ENCODE measurements at regions not wholly inside any gene's neighbourhood (a gene's known extent, or its start where the extent isn't known, plus 50 kb on each side); places are given as distances from the start of the nearest gene placed in this dataset.

- Histone ChIP-seq H3K27me3 (ENCODE audit: insufficient read depth, low read length) (no peaks in the 10 kb centered on the region), H3K27ac (ENCODE audit: low read depth, low read length) (peak overlapping the region; percentile 61), H3K4me1 (ENCODE audit: insufficient read depth, low read length) (peaks cover 29% of the 10 kb centered on the region), H3K79me2 (ENCODE audit: insufficient read depth, low read length) (no peaks in the 10 kb centered on the region), H3K36me3 (ENCODE audit: insufficient read depth, low read length) (no peaks in the 10 kb centered on the region), H3K4me2 (ENCODE audit: insufficient read depth, low read length) (peak overlapping the region; percentile 37), H2AFZ (ENCODE audit: low read length) (no peak overlapping the region), H3K9me3 (ENCODE audit: low read depth, low read length) (no peaks in the 10 kb centered on the region), H3K4me3 (ENCODE audit: insufficient read depth, low read length) (no peak overlapping the region), H4K20me1 (ENCODE audit: insufficient read depth, low read length) (no peaks in the 10 kb centered on the region)
- no peak for TF ChIP-seq CTCF (IDR thresholded peaks at IDR 0.05; ENCODE audit: extremely low read depth, low read depth, low read length)
- no peak for DNase-seq (ENCODE audit: insufficient read length, low spot score, missing footprints)
Observed at GRCh38 chr7:17557251-17557671, 258.8 kb downstream of the AHR start.

GRCh38 chr7:17558135-17558534 is 259.7 kb downstream of the AHR start:
- DNase-seq (ENCODE audit: insufficient read length, low spot score, missing footprints) = no peak
- Histone ChIP-seq H3K27ac (ENCODE audit: low read depth, low read length) (peak overlapping the region; percentile 61), H3K4me3 (ENCODE audit: insufficient read depth, low read length) (no peak overlapping the region), H3K4me1 (ENCODE audit: insufficient read depth, low read length) (peaks cover 29% of the 10 kb centered on the region), H3K27me3 (ENCODE audit: insufficient read depth, low read length) (no peaks in the 10 kb centered on the region), H2AFZ (ENCODE audit: low read length) (no peak overlapping the region), H3K79me2 (ENCODE audit: insufficient read depth, low read length) (no peaks in the 10 kb centered on the region), H4K20me1 (ENCODE audit: insufficient read depth, low read length) (no peaks in the 10 kb centered on the region), H3K9me3 (ENCODE audit: low read depth, low read length) (no peaks in the 10 kb centered on the region), H3K36me3 (ENCODE audit: insufficient read depth, low read length) (no peaks in the 10 kb centered on the region), H3K4me2 (ENCODE audit: insufficient read depth, low read length) (peak overlapping the region; percentile 37)
- no peak for TF ChIP-seq CTCF (IDR thresholded peaks at IDR 0.05; ENCODE audit: extremely low read depth, low read depth, low read length)

GRCh38 chr7:17558558-17559332 is 260.3 kb downstream of the AHR start:
- Histone ChIP-seq H3K9me3 (ENCODE audit: low read depth, low read length) (no peaks in the 10 kb centered on the region), H3K4me2 (ENCODE audit: insufficient read depth, low read length) (no peak overlapping the region), H3K27me3 (ENCODE audit: insufficient read depth, low read length) (no peaks in the 10 kb centered on the region), H3K4me1 (ENCODE audit: insufficient read depth, low read length) (peaks cover 29% of the 10 kb centered on the region), H3K4me3 (ENCODE audit: insufficient read depth, low read length) (no peak overlapping the region), H4K20me1 (ENCODE audit: insufficient read depth, low read length) (no peaks in the 10 kb centered on the region), H3K36me3 (ENCODE audit: insufficient read depth, low read length) (no peaks in the 10 kb centered on the region), H2AFZ (ENCODE audit: low read length) (no peak overlapping the region), H3K27ac (ENCODE audit: low read depth, low read length) (peak overlapping the region; percentile 61), H3K79me2 (ENCODE audit: insufficient read depth, low read length) (no peaks in the 10 kb centered on the region)
- no peak for TF ChIP-seq CTCF (IDR thresholded peaks at IDR 0.05; ENCODE audit: extremely low read depth, low read depth, low read length)
- DNase-seq (ENCODE audit: insufficient read length, low spot score, missing footprints) = no peak

- TF ChIP-seq CTCF (IDR thresholded peaks at IDR 0.05; ENCODE audit: extremely low read depth, low read depth, low read length) = no peak
- Histone ChIP-seq H3K36me3 (ENCODE audit: insufficient read depth, low read length) (no peaks in the 10 kb centered on the region), H3K4me1 (ENCODE audit: insufficient read depth, low read length) (peaks cover 29% of the 10 kb centered on the region), H3K27me3 (ENCODE audit: insufficient read depth, low read length) (no peaks in the 10 kb centered on the region), H3K79me2 (ENCODE audit: insufficient read depth, low read length) (no peaks in the 10 kb centered on the region), H4K20me1 (ENCODE audit: insufficient read depth, low read length) (no peaks in the 10 kb centered on the region), H3K4me2 (ENCODE audit: insufficient read depth, low read length) (no peak overlapping the region), H3K4me3 (ENCODE audit: insufficient read depth, low read length) (no peak overlapping the region), H2AFZ (ENCODE audit: low read length) (no peak overlapping the region), H3K27ac (ENCODE audit: low read depth, low read length) (no peak overlapping the region), H3K9me3 (ENCODE audit: low read depth, low read length) (no peaks in the 10 kb centered on the region)
- DNase-seq (ENCODE audit: insufficient read length, low spot score, missing footprints) = no peak
Observed at GRCh38 chr7:17559388-17559787, 260.9 kb downstream of the AHR start.
